IPS DF 4.7 (cell line): ENCODE measurements at regions not wholly inside any gene's neighbourhood (a gene's known extent, or its start where the extent isn't known, plus 50 kb on each side); places are given as distances from the start of the nearest gene placed in this dataset.

ENCODE experiments used
- DNase-seq: peaks from one replicate; pipeline ENCODE4 v3.0.0-alpha.2; 2013; ENCODE audit warnings: low spot score; ENCODE audit errors: extremely low read depth

GRCh38 chr12:85747941-85748495 lies 88.2 kb downstream of the RASSF9 start:
- no peak for DNase-seq
